Fibroblast of pulmonary artery (primary cell): ENCODE measurements at regions not wholly inside any gene's neighbourhood (a gene's known extent, or its start where the extent isn't known, plus 50 kb on each side); places are given as distances from the start of the nearest gene placed in this dataset.

Experiments used
- DNase-seq: peaks from one replicate; pipeline ENCODE4 v3.0.0-alpha.2; 2010; ENCODE audit warnings: low read depth
- H3K4me3 ChIP-seq: replicated peaks from 2 replicates; pipeline ENCODE4 v1.5.1; 2011; ENCODE audit warnings: low read depth, mild to moderate bottlenecking, control low read depth, low read length, moderate library complexity
- CTCF ChIP-seq: IDR thresholded peaks from 2 replicates; pipeline ENCODE4 v1.5.1; 2011; ENCODE audit warnings: mild to moderate bottlenecking, control low read depth, low read length, inconsistent platforms; ENCODE audit errors: missing control alignments

DNA sequence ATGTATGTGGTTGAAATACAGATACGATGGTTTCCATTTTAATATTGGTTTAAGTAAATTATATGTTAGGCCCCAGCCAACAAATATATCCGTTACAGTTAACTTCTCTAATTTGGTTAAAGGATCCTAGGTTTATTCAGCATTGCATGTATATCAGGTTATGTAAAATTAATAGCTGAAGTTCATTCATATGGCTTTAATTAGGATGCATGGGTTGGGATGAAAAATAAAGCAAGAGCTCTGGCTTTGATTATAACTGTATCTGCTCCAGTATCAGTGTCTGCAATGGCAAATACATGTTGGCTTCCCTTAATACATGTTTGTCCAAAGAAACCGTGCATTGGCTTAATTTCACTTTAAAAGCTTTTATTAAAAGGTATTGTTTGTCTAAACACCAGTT, 435.7 kb upstream of the SETBP1 start:
- H3K4me3 ChIP-seq, result no peak overlapping the region
- TF ChIP-seq CTCF, result no peak

DNA sequence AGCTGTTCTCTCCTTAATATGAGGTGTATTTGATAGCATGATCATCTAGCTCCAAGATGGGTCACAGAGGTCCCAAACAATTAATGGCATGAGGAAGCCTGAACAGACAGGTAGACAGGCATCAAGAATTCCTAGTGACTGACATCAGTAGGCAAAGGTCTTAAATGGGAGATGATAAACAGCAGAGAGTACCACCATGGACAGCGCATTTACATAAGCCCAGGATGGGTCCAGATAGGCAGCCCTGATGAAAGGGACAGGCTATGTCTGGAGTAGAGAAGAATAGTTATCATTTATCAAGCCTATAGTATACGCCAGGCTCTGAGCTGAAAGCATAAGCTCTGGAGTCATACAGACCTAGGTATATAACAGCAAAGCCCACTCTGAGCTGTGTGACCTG, 434.7 kb upstream of the SETBP1 start:
- no peak overlapping the region for H3K4me3 ChIP-seq
- no peak for TF ChIP-seq CTCF
- DNase-seq, result peak; percentile 11

More for the DNA sequence above, 435.7 kb upstream of the SETBP1 start:
- no peak for DNase-seq

DNA sequence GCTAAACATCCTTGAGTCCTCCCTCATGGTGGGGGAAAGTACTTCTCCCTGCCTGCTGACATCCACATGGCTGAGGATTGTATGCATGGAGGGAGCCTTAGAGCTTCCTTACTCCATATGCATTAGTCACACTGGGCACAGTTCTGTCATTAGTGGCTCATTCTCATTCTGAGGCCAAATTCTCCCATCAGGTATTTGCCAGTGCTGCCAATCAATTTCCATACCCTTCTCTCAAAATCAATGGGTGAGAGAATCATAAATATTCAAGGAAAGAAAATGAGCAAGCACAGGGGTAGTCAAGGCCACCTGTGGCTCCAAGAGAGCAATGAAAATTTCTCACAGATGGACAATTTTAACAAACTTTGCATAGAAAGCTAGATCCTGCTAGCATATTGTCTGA, 422.6 kb upstream of the SETBP1 start:
- TF ChIP-seq CTCF, result no peak
- DNase-seq, result no peak
- H3K4me3 ChIP-seq, result no peak overlapping the region

DNA sequence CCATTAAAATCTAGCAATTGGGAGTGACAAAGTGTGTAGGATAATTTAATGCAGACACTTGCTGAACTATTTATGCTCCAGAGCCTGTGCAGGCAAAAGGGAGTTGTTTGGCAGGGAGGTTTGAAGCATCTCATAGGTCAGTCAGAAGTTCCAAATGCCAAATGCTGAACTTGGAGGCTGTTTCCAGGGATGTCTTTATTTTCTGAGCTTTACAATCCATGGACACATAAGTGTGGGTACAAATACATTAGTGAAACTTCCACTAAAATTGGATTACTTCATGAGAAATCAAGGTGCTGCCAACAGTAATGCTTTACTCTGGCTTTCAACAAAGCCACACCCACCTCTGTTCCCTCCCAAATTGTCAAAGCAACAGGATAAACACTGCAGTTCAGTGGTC, 422.1 kb upstream of the SETBP1 start:
- DNase-seq, result no peak
- TF ChIP-seq CTCF, result no peak
- H3K4me3 ChIP-seq, result no peak overlapping the region

DNA sequence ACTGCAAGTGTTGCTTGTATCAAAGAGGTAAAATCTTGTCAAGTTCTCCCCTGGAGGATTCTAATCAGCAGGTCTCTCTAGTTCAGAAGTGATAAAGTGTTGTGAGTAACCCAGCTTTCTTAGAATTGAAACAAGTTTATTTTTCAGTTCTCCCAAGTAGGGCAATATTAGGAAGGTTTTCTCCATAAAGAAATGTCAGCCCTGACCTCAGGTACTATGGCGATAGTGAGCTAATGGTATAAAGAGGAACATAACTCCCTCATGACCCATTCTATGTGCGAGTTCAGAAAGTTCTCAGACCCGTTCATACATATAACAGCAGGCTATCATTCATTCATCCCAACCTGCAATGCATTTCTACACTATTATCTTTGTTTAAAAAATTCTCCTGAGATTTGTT, 421.1 kb upstream of the SETBP1 start:
- H3K4me3 ChIP-seq, result no peak overlapping the region
- no peak for DNase-seq
- no peak for TF ChIP-seq CTCF

GRCh38 chr18:44265437-44265836, 415.3 kb upstream of the SETBP1 start:
- no peak overlapping the region for H3K4me3 ChIP-seq
- DNase-seq, result no peak
- TF ChIP-seq CTCF, result no peak

DNA sequence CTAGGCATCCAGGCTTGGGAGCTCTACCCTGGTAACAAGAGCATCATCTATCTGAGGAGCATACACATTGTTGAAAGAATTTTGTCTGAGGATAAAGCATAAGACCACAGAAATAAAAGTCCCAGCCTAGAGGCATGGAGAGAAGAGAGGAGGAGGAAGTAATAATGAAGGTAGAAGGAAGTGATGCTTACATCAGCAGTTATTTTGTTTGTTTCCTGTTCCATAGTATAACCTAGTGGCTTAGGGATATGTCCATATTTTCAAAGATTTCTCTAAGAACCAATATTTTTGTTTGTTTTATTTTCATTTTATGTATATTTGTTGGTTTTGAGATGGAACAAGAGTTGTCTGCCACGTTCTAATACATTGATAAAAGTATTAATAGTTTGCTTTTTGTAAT, 407.4 kb upstream of the SETBP1 start:
- no peak overlapping the region for H3K4me3 ChIP-seq
- TF ChIP-seq CTCF, result no peak
- DNase-seq, result no peak
